ENCODE measurements at regions not wholly inside any gene's neighbourhood (a gene's known extent, or its start where the extent isn't known, plus 50 kb on each side); places are given as distances from the start of the nearest gene placed in this dataset.

DNA sequence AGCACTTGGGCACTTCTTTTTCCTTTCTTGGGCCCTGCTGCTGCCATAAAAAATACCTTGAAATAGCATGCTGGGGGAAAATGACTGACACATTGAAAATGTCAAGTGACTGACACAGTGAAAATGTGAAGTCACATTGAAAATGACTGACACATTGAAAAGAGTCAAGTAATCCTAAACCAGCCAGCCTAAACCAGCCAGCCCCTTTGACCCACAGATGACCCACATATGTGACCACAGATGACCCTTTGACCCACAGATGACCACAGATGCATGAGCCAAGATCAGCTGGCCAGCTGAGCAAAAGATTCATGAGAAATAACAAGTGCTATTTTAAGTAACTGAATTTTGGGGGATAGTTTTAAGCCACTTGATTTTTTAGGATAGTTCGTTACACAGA is 97.8 kb upstream of the SLC28A3 start:
- Histone ChIP-seq H3K4me2 (ENCODE audit: low read depth, low read length) (no peak overlapping the region), H2AFZ (ENCODE audit: low read length) (no peak overlapping the region), H3K27ac (ENCODE audit: extremely low read length, insufficient read depth, low read length) (no peak overlapping the region), H3K27me3 (ENCODE audit: control insufficient read depth in 1 of 2, insufficient read depth in 2 of 2, low read length in 2 of 2) (no peaks in the 10 kb centered on the region), H3K79me2 (ENCODE audit: insufficient read depth, low read length) (no peaks in the 10 kb centered on the region), H3K4me3 (replicated peaks in 1 of 3; ENCODE audit: insufficient read depth in 1 of 3, low read depth in 2 of 3, low read length in 3 of 3) (no peak overlapping the region), H3K36me3 (replicated peaks in 1 of 2; ENCODE audit: control insufficient read depth in 1 of 2, insufficient read depth in 2 of 2, low read length in 2 of 2) (no peaks in the 10 kb centered on the region), H3K9ac (ENCODE audit: insufficient read depth, low read depth, low read length) (no peak overlapping the region), H4K20me1 (ENCODE audit: insufficient read depth, low read length) (no peaks in the 10 kb centered on the region), H3K4me1 (ENCODE audit: insufficient read depth, low read length) (no peaks in the 10 kb centered on the region), H3K9me3 (ENCODE audit: low read length) (no peaks in the 10 kb centered on the region)
- 8% methylated on average over 1 of the region's 1 CpG for WGBS (ENCODE audit: low lambda C conversion rate)
- intact Hi-C loops (cut with micrococcal nuclease; ENCODE audit: unreplicated experiment) (no loop called here), in situ Hi-C loops (cut with HindIII; ENCODE audit: extremely low pct_ligation_motif_present, low pct_unique_long_range_greater_than_20kb) (no loop called here)
- FAIRE-seq (no peak), DNase-seq (ENCODE audit: low spot score) (no peak), ATAC-seq (no peak)
- ChIA-PET POLR2A (no interaction called here), CTCF (ENCODE audit: low intra/inter-chr PET ratio, low total read pairs) (no interaction called here)
- BruUV-seq (replicated peaks), result no TSS peak
- TF ChIP-seq TSC22D2 (CRISPR knock-in tag; IDR thresholded peaks at IDR 0.05; ENCODE audit: borderline replicate concordance), result no peak
- TF ChIP-seq ZNF367 (CRISPR knock-in tag; IDR thresholded peaks at IDR 0.05; ENCODE audit: borderline replicate concordance), result no peak
- TF ChIP-seq GMEB2 (CRISPR knock-in tag; IDR thresholded peaks at IDR 0.05; ENCODE audit: low read depth), result no peak
- TF ChIP-seq U2AF2 (IDR thresholded peaks at IDR 0.05; ENCODE audit: low read depth, low read length), result no peak
- TF ChIP-seq TAF15 (IDR thresholded peaks at IDR 0.05; ENCODE audit: low read depth, low read length, poor library complexity, severe bottlenecking), result no peak
- no peak for TF ChIP-seq YY1 (IDR thresholded peaks at IDR 0.05; ENCODE audit: insufficient read depth, insufficient replicate concordance, low read depth, low read length)
- TF ChIP-seq, protein P1, sequence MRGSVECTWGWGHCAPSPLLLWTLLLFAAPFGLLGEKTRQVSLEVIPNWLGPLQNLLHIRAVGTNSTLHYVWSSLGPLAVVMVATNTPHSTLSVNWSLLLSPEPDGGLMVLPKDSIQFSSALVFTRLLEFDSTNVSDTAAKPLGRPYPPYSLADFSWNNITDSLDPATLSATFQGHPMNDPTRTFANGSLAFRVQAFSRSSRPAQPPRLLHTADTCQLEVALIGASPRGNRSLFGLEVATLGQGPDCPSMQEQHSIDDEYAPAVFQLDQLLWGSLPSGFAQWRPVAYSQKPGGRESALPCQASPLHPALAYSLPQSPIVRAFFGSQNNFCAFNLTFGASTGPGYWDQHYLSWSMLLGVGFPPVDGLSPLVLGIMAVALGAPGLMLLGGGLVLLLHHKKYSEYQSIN (CRISPR knock-in tag; IDR thresholded peaks at IDR 0.05; ENCODE audit: borderline replicate concordance), result no peak
- TF ChIP-seq, protein P2, sequence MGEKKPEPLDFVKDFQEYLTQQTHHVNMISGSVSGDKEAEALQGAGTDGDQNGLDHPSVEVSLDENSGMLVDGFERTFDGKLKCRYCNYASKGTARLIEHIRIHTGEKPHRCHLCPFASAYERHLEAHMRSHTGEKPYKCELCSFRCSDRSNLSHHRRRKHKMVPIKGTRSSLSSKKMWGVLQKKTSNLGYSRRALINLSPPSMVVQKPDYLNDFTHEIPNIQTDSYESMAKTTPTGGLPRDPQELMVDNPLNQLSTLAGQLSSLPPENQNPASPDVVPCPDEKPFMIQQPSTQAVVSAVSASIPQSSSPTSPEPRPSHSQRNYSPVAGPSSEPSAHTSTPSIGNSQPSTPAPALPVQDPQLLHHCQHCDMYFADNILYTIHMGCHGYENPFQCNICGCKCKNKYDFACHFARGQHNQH (CRISPR knock-in tag; IDR thresholded peaks at IDR 0.05), result no peak
- no peak for TF ChIP-seq ZBTB46 (CRISPR knock-in tag; IDR thresholded peaks at IDR 0.05; ENCODE audit: borderline replicate concordance)
- TF ChIP-seq FOXJ3 (CRISPR knock-in tag; IDR thresholded peaks at IDR 0.05; ENCODE audit: borderline replicate concordance), result no peak

All from HepG2 (cell line).